ENCODE measurements at regions not wholly inside any gene's neighbourhood (a gene's known extent, or its start where the extent isn't known, plus 50 kb on each side); places are given as distances from the start of the nearest gene placed in this dataset.

DNA sequence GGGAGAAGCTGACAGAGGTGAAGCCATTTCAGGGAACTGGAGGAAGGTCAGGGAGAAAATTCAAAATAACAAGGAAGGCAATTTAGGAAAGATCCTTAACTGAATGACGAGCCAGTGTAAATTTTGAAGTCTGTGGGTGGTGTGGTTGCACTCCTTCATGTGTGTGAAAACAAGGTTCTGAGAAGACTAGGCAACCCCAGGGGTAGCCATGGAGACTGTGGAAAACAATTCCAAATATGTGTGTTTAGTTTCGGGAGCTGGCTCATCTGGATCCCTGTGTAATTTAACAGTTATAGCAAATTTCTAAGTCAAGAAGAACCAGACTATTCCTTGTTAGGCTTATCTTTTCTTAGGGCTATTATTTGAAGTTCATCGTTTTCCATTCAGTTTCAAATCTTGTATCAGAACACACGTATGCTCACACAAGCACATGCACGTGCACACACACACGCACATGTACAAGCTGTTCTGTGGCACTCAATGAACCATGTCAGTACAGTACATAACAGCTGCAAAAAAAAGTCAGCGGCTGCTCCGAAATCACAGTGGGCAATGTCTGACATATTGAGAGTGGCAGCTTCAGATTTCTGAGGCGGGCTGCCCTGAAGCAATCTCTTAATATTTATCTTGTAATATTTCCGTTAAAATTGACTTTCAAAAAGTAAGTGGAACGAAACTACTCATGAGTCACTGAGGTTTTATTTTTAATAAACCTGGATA, 411.2 kb downstream of the AEBP2 start:
- TF ChIP-seq, protein P1, sequence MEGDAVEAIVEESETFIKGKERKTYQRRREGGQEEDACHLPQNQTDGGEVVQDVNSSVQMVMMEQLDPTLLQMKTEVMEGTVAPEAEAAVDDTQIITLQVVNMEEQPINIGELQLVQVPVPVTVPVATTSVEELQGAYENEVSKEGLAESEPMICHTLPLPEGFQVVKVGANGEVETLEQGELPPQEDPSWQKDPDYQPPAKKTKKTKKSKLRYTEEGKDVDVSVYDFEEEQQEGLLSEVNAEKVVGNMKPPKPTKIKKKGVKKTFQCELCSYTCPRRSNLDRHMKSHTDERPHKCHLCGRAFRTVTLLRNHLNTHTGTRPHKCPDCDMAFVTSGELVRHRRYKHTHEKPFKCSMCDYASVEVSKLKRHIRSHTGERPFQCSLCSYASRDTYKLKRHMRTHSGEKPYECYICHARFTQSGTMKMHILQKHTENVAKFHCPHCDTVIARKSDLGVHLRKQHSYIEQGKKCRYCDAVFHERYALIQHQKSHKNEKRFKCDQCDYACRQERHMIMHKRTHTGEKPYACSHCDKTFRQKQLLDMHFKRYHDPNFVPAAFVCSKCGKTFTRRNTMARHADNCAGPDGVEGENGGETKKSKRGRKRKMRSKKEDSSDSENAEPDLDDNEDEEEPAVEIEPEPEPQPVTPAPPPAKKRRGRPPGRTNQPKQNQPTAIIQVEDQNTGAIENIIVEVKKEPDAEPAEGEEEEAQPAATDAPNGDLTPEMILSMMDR (IDR thresholded peaks at IDR 0.05; ENCODE audit: extremely low read depth, missing control alignments): no peak
- DNase-seq (ENCODE audit: low spot score): no peak

DNA sequence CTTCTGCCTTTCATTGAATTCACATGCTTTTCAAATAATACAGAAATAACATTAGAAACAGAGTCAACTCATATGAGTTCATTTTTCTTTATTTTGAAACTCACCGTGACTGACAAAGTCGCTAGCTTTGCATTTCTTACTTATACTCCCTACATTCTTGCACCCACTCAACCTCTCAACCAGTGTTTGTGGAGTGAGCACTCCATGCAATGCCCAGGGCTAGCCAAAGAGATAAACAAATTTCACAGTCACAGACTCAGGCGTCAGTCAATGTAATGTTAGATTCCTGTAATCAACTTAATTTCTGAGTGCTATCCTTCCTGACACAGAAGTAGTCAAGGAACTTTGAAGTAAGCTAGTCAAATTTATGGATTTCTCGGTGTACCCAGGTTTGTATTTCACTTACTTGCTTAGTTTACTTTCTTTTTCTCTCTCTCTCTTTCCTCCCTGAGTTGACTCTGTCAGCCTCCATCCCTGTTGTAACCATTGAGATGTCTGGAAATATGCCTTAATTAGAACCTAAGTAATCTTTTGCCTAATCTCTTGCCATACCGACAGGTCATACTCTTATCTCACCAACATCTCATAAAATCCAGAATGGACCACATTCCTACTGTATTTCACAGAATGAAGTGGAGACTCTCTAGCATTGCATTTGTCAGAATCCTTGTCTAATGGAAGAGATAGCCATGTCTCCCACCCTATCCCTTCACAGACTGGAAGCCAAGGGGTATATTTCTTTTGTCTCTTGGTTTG, 413.0 kb downstream of the AEBP2 start:
- TF ChIP-seq, protein P1 (IDR thresholded peaks at IDR 0.05; ENCODE audit: extremely low read depth, missing control alignments): no peak
- no peak for DNase-seq (ENCODE audit: low spot score)

DNA sequence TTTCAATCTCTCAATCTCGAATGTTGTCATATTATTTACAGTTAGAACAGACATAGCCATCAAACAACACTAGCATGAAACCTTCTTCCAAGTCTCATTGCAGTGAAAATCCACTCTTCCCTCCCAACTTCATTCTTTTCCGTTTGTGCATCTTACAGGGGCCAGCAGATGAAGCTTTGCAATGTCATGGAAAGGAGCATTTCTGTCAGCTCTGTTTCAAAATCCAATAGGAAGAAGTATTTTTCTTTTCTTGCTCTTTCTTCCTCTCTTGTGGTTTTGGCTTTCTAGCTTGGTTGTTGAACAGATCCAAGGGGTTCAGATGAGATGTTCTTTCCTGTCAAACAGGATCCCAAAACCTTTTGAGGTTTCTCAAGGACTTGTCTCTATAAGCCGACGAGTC, 416.6 kb downstream of the AEBP2 start:
- TF ChIP-seq, protein P1 (IDR thresholded peaks at IDR 0.05; ENCODE audit: extremely low read depth, missing control alignments): no peak
- no peak for DNase-seq (ENCODE audit: low spot score)

DNA sequence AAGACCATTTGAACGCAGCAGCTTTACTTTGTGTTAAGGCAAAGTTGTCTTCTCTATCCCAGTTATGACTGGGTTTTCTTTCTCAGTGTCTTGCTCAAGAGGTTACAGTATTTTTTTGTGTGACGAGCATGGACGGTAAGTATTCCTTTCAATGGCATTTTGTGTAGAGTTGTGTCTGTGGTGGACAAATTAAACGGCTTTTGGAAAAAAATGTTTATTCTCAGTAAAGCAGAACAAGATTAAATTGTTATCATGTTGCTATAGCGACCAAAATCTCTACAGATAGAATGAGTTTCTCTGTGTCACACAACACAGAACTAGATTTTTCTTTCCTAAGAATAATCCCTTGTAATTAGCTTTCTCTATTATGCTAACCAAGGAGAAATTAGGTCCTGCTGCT, 417.1 kb downstream of the AEBP2 start:
- DNase-seq (ENCODE audit: low spot score): no peak
- TF ChIP-seq, protein P1 (IDR thresholded peaks at IDR 0.05; ENCODE audit: extremely low read depth, missing control alignments): no peak

DNA sequence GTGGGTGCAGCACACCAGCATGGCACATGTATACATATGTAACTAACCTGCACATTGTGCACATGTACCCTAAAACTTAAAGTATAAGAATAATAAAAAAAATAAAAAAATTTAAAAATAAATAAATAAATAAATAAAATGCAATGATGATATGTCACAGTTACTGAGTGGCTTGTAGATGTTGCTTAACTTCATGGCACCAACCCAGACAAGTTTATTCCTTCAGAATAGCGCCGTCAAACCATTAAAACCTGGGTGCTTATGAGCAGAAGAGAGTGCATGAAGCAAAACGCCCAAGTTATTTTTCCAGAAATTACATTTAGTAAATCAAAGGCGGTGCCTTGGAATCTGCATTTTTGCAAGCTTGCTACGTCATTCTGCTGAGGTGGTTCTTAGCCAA, 417.9 kb downstream of the AEBP2 start:
- TF ChIP-seq, protein P1 (IDR thresholded peaks at IDR 0.05; ENCODE audit: extremely low read depth, missing control alignments): no peak
- DNase-seq (ENCODE audit: low spot score): no peak

DNA sequence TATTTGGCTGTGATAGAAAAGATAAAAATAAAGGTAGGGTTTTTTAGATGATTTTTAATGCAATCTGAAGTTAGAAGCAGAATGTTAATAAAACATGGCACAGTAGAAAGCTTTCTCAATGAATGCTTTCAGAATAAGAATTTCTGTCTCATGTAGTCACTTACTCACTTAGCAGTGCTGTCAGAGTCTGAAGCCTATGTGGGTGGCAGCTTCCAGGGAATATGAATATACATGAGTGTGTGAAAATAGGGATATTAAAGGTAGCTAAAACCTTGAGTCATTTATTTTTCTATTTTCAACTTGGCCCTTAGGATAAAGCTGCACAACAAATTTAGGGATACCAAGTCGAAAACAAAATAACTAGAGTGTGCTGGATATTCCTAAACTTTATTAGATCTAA, 427.9 kb downstream of the AEBP2 start:
- TF ChIP-seq, protein P1 (IDR thresholded peaks at IDR 0.05; ENCODE audit: extremely low read depth, missing control alignments): no peak

DNA sequence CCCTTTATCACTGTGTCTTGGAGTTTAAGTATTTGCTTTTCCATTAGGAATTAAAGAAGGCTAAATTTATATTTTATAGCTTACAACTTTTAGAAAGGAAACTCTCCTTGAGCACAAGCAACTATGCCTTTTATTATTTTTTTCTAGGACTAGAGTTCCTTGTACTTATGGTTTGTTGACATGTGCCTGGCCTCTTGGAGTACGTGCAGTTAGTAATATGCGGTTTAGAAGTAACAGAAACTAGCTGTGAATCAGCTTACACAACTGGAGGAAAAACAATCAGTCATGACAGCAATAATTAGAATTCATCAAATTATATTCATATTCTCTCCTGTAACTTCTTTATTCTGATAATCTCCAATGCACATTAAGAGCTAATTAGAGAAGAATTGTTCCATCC, 428.7 kb downstream of the AEBP2 start:
- TF ChIP-seq, protein P1 (IDR thresholded peaks at IDR 0.05; ENCODE audit: extremely low read depth, missing control alignments): no peak
- no peak for DNase-seq (ENCODE audit: low spot score)

More for the DNA sequence above, 427.9 kb downstream of the AEBP2 start:
- DNase-seq (ENCODE audit: low spot score): no peak
